T-cell (primary cell): ENCODE measurements at regions not wholly inside any gene's neighbourhood (a gene's known extent, or its start where the extent isn't known, plus 50 kb on each side); places are given as distances from the start of the nearest gene placed in this dataset.

Experiments used
- ATAC-seq, 4 experiments: fragments of 200-7000 bp in 3 of 4; fragments of 150-1000 bp in 1 of 4; cut with Tn5 transposase; replicated peaks in 1 of 4; 1 replicate in 3 of 4; 2 replicates in 1 of 4; pipeline ENCODE4 v1.10.0; 2021; ENCODE audit warnings: moderate library complexity in 3 of 4, mild to moderate bottlenecking in 2 of 4, moderate number of reproducible peaks in 1 of 4
- CTCF ChIA-PET, 2 donors: fragments of 300-600 bp; sonication (Branson Sonifier 250); formaldehyde crosslinking; loops; one replicate each; lab custom pipeline; 2022; ENCODE audit warnings: antibody characterized with exemption in 2 of 2; lab: Charles Lee
- POLR2A ChIA-PET, 2 donors: fragments of 300-600 bp; sonication (Branson Sonifier 250); formaldehyde crosslinking; loops; one replicate each; lab custom pipeline; 2022; ENCODE audit warnings: antibody characterized with exemption in 2 of 2; lab: Charles Lee
- DNase-seq, 35 experiments: peaks; one replicate each; pipeline versions ENCODE4 v3.0.0 to v3.0.0-alpha.2; 2013 to 2023
- H3K27ac ChIP-seq: one replicate; pipeline ENCODE4 v1.5.1; 2013; ENCODE audit warnings: low read length
- H3K27me3 ChIP-seq, 2 experiments: replicated peaks in 1 of 2; 1 replicate in 1 of 2; 2 replicates in 1 of 2; pipeline versions ENCODE4 v1.6.1 to v1.7.0; 2013; ENCODE audit warnings: low read length in 1 of 2, mixed read lengths in 1 of 2; ENCODE audit not compliant: control insufficient read depth in 2 of 2, insufficient read depth in 2 of 2; ENCODE audit errors: extremely low read depth in 1 of 2
- H3K36me3 ChIP-seq, 2 donors: 1 replicate in 1 of 2; 2 replicates in 1 of 2; pipeline versions ENCODE4 v1.6.1 to v1.7.0; 2013; ENCODE audit warnings: low read length in 1 of 2; ENCODE audit not compliant: control insufficient read depth in 2 of 2, insufficient read depth in 1 of 2; ENCODE audit errors: extremely low read depth in 1 of 2
- H3K4me1 ChIP-seq, 2 experiments: 1 replicate in 1 of 2; 2 replicates in 1 of 2; pipeline versions ENCODE4 v1.6.1 to v1.7.0; 2013; ENCODE audit warnings: low read length in 2 of 2, mixed read lengths in 1 of 2; ENCODE audit not compliant: insufficient read depth in 2 of 2, control insufficient read depth in 1 of 2; ENCODE audit errors: extremely low read depth in 1 of 2
- H3K4me3 ChIP-seq, 2 donors: 1 replicate in 1 of 2; 2 replicates in 1 of 2; pipeline versions ENCODE4 v1.5.1 to v1.7.0; 2013; ENCODE audit warnings: mild to moderate bottlenecking in 2 of 2, low read length in 1 of 2, moderate library complexity in 1 of 2; ENCODE audit not compliant: control insufficient read depth in 1 of 2; ENCODE audit errors: extremely low read depth in 1 of 2
- H3K9me3 ChIP-seq: 2 replicates; pipeline ENCODE4 v1.7.0; 2013
- H3K27ac Mint-ChIP-seq, 2 donors: one replicate each; pipeline ENCODE4 v1.8.0; 2020 to 2021; ENCODE audit warnings: mild to moderate bottlenecking in 2 of 2, mixed read lengths in 2 of 2
- H3K27me3 Mint-ChIP-seq, 2 donors: one replicate each; pipeline ENCODE4 v1.8.0; 2021 to 2022; ENCODE audit warnings: mixed read lengths in 2 of 2
- H3K36me3 Mint-ChIP-seq: one replicate; pipeline ENCODE4 v1.8.0; 2021; ENCODE audit warnings: mixed read lengths
- H3K4me1 Mint-ChIP-seq, 3 donors: one replicate each; pipeline ENCODE4 v1.8.0; 2020 to 2022; ENCODE audit warnings: mixed read lengths in 3 of 3, mild to moderate bottlenecking in 1 of 3
- H3K4me3 Mint-ChIP-seq, 3 donors: one replicate each; pipeline ENCODE4 v1.8.0; 2020 to 2022; ENCODE audit warnings: mild to moderate bottlenecking in 3 of 3, mixed read lengths in 3 of 3, moderate library complexity in 3 of 3
- H3K9me3 Mint-ChIP-seq, 3 donors: one replicate each; pipeline ENCODE4 v1.8.0; 2020 to 2022; ENCODE audit warnings: mixed read lengths in 3 of 3
- WGBS: methylation state at CpG from one replicate; pipeline ENCODE4 v1.1.5; 2013; ENCODE audit warnings: missing lambda C conversion rate; ENCODE audit not compliant: insufficient coverage; 5-methylcytosine and 5-hydroxymethylcytosine counted together

- no peak overlapping the region for H3K27ac Mint-ChIP-seq
- ChIA-PET POLR2A (no interaction called here), CTCF (no interaction called here)
- WGBS, result 49% methylated on average over 10 of the region's 21 CpGs
- DNase-seq (no peak), ATAC-seq (no peak)
- H3K36me3 ChIP-seq, result no peaks in the 10 kb centered on the region
- H3K36me3 Mint-ChIP-seq, result no peaks in the 10 kb centered on the region
- no peaks in the 10 kb centered on the region for H3K4me1 ChIP-seq
- H3K4me3 ChIP-seq, result no peak overlapping the region
- no peaks in the 10 kb centered on the region for H3K9me3 Mint-ChIP-seq
- peaks cover 40 to 55% of the 10 kb centered on the region in 2 donors for H3K27me3 Mint-ChIP-seq
- H3K9me3 ChIP-seq, result no peaks in the 10 kb centered on the region
- H3K4me3 Mint-ChIP-seq, result no peak overlapping the region
- no peak overlapping the region for H3K27ac ChIP-seq
- H3K27me3 ChIP-seq, result peaks cover 2 to 48% of the 10 kb centered on the region in 2 experiments
- H3K4me1 Mint-ChIP-seq, result no peaks in the 10 kb centered on the region
These were observed 77.2 kb downstream of the HIF1AN start for GRCh38 chr10:100612601-100613595.

- Histone ChIP-seq H3K9me3 (no peaks in the 10 kb centered on the region), H3K27ac (no peak overlapping the region), H3K4me3 (no peak overlapping the region), H3K36me3 (no peaks in the 10 kb centered on the region), H3K4me1 (no peaks in the 10 kb centered on the region), H3K27me3 (peaks cover 2 to 51% of the 10 kb centered on the region in 2 experiments)
- DNase-seq, result no peak
- no peaks in the 10 kb centered on the region for H3K36me3 Mint-ChIP-seq
- no peaks in the 10 kb centered on the region for H3K9me3 Mint-ChIP-seq
- ATAC-seq, result no peak
- ChIA-PET CTCF (interaction anchor here in 1 of 2 donors (0.6 kb wide), 1 partner anchor 22 kb away, joined by 5 read pairs; no protein-coding TSS in a partner anchor), POLR2A (interaction anchor here in 1 of 2 donors (0.5 kb wide), 1 partner anchor 26 kb away, joined by 5 read pairs; no protein-coding TSS in a partner anchor)
- H3K4me3 Mint-ChIP-seq, result no peak overlapping the region
- H3K27ac Mint-ChIP-seq, result no peak overlapping the region
- H3K27me3 Mint-ChIP-seq, result peaks cover 42 to 53% of the 10 kb centered on the region in 2 donors
- no peaks in the 10 kb centered on the region for H3K4me1 Mint-ChIP-seq
- 40% methylated on average over 1 of the region's 8 CpGs for WGBS
These were observed 78.1 kb downstream of the HIF1AN start for GRCh38 chr10:100613846-100614245.

GRCh38 chr10:100614429-100615095, 78.8 kb downstream of the HIF1AN start:
- Histone ChIP-seq H3K27me3 (peaks cover 2 to 50% of the 10 kb centered on the region in 2 experiments), H3K4me3 (no peak overlapping the region), H3K27ac (no peak overlapping the region), H3K9me3 (no peaks in the 10 kb centered on the region), H3K4me1 (no peaks in the 10 kb centered on the region), H3K36me3 (no peaks in the 10 kb centered on the region)
- DNase-seq (no peak), ATAC-seq (no peak)
- CTCF ChIA-PET, result no interaction called here
- Mint-ChIP-seq H3K36me3 (no peaks in the 10 kb centered on the region), H3K27ac (no peak overlapping the region), H3K4me1 (no peaks in the 10 kb centered on the region), H3K4me3 (no peak overlapping the region), H3K9me3 (no peaks in the 10 kb centered on the region), H3K27me3 (peaks cover 46 to 60% of the 10 kb centered on the region in 2 donors)
- POLR2A ChIA-PET, result interaction anchor here in 1 of 2 donors (0.5 kb wide), 1 partner anchor 26 kb away, joined by 5 read pairs; no protein-coding TSS in a partner anchor
- 57% methylated on average over 2 of the region's 11 CpGs for WGBS

DNA sequence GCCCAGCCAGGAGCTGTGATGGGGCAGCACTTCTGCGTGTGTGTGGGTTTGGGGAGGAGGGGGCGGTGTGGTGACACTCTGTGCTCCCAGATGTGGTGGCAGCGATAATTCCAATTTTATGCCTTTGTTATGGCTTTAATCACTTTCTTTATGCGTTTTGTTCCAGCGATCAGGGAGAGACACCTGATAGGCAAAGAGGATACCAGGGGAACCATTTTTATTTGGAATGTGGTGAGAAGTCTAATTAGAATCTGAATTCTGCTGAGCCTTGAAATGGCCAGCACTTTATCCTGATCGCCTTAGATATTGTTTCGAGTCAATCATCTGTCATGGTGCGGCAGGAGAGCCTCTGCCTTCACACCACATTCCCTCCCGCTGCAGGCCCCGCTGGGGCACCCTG, 79.5 kb downstream of the HIF1AN start:
- ATAC-seq, result no peak
- ChIA-PET POLR2A (no interaction called here), CTCF (no interaction called here)
- WGBS, result 100% methylated on average over 3 of the region's 10 CpGs
- no peak for DNase-seq
- Mint-ChIP-seq H3K36me3 (no peaks in the 10 kb centered on the region), H3K27me3 (peaks cover 53 to 64% of the 10 kb centered on the region in 2 donors), H3K4me1 (no peaks in the 10 kb centered on the region), H3K4me3 (no peak overlapping the region), H3K9me3 (no peaks in the 10 kb centered on the region), H3K27ac (no peak overlapping the region)
- Histone ChIP-seq H3K9me3 (no peaks in the 10 kb centered on the region), H3K36me3 (no peaks in the 10 kb centered on the region), H3K4me3 (no peak overlapping the region), H3K27me3 (peaks cover 2 to 48% of the 10 kb centered on the region in 2 experiments), H3K27ac (no peak overlapping the region), H3K4me1 (no peaks in the 10 kb centered on the region)

DNA sequence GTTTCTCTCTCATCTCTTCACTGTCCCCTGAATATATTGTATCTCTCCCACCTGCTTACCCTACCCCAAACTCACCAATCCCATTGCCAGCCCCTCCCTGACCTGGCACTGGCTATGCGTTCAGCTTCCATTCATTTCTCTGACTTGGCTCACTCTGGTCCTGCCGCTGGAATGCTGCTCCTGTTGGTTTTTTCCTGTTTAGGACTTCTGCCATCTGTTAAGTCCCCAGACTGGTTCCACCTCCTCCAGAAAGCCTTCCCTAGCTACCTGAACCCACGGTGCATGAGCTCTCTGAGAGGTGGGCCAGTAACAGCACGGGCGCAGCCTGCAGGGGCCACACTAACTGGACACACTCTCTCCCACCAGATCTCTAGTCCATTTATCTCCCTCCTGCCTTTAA, 80.2 kb downstream of the HIF1AN start:
- H3K4me3 Mint-ChIP-seq, result no peak overlapping the region
- peaks cover 59 to 66% of the 10 kb centered on the region in 2 donors for H3K27me3 Mint-ChIP-seq
- ChIA-PET POLR2A (no interaction called here), CTCF (no interaction called here)
- Histone ChIP-seq H3K4me3 (no peak overlapping the region), H3K4me1 (no peaks in the 10 kb centered on the region), H3K27ac (no peak overlapping the region), H3K9me3 (no peaks in the 10 kb centered on the region), H3K36me3 (no peaks in the 10 kb centered on the region), H3K27me3 (peaks cover 6 to 54% of the 10 kb centered on the region in 2 experiments)
- ATAC-seq (no peak), DNase-seq (no peak)
- H3K27ac Mint-ChIP-seq, result no peak overlapping the region
- H3K36me3 Mint-ChIP-seq, result no peaks in the 10 kb centered on the region
- H3K4me1 Mint-ChIP-seq, result no peaks in the 10 kb centered on the region
- no peaks in the 10 kb centered on the region for H3K9me3 Mint-ChIP-seq
- WGBS, result 74% methylated on average over 5 of the region's 5 CpGs

DNA sequence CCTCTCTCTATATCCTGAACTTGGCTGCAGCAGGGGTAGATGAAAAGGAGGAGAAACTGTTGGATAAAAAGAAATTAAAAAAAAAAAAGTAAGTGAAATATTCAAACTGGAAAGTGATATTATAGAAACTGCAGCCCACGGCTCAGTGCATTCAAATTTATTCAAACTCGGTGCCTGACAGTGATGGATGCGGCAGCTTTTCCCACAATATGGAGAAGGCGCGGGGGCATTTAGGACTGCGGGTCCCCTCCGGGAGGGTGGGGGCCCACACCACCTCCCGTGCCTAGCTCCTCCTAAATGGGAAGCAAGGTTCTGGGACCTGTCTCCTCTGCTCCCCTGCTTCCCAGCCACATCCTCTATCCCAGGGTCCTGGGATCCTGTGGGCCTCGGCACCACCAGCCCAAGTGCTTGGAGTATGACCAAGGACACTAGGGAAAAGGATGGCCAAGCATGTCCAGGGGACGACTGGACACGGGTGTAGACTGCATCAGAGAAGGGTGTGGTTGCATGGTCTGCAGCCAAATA, 82.4 kb downstream of the HIF1AN start:
- Histone ChIP-seq H3K4me3 (no peak overlapping the region), H3K27ac (no peak overlapping the region), H3K27me3 (peaks cover 8 to 73% of the 10 kb centered on the region in 2 experiments), H3K9me3 (no peaks in the 10 kb centered on the region), H3K4me1 (no peaks in the 10 kb centered on the region), H3K36me3 (no peaks in the 10 kb centered on the region)
- ATAC-seq, result no peak
- ChIA-PET POLR2A (no interaction called here), CTCF (no interaction called here)
- Mint-ChIP-seq H3K27ac (no peak overlapping the region), H3K36me3 (no peaks in the 10 kb centered on the region), H3K27me3 (peaks cover 63 to 71% of the 10 kb centered on the region in 2 donors), H3K4me1 (peaks cover 2 to 8% (median 4%) of the 10 kb centered on the region in 3 donors), H3K4me3 (no peak overlapping the region), H3K9me3 (no peaks in the 10 kb centered on the region)
- no peak for DNase-seq
- 70% methylated on average over 5 of the region's 11 CpGs for WGBS
